ENCODE measurements at regions not wholly inside any gene's neighbourhood (a gene's known extent, or its start where the extent isn't known, plus 50 kb on each side); places are given as distances from the start of the nearest gene placed in this dataset.

DNA sequence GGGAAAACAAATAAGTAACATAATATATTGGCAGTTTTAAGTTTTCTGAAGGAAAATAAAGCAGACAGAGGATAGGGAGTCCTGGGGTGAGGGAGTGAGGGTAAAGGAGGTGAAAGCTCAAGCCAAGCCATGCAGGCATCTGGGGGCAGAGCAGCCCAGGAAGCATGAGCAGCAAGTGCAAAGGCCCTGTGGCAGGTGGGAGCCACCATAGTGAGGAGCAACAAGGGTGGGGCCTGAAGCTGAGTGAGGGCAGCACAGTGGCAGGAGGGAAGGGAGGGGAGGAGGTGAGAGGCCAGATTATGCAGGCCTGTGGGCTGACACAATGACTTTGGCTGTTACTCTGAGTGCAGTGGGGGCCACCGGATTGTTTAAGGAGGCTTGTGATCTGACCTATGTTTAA lies 138.8 kb upstream of the TNR start:
- Mint-ChIP-seq H3K4me1 (ENCODE audit: low read depth) (no peaks in the 10 kb centered on the region; the same call in 1 of the 2 replicates), H3K27me3 (ENCODE audit: insufficient read depth) (peaks cover 1% of the 10 kb centered on the region), H3K36me3 (ENCODE audit: low read depth) (no peaks in the 10 kb centered on the region), H3K4me3 (no peak overlapping the region), H3K9me3 (no peaks in the 10 kb centered on the region), H3K27ac (no peak overlapping the region)
- DNase-seq, result no peak
- TF ChIP-seq, protein P1, sequence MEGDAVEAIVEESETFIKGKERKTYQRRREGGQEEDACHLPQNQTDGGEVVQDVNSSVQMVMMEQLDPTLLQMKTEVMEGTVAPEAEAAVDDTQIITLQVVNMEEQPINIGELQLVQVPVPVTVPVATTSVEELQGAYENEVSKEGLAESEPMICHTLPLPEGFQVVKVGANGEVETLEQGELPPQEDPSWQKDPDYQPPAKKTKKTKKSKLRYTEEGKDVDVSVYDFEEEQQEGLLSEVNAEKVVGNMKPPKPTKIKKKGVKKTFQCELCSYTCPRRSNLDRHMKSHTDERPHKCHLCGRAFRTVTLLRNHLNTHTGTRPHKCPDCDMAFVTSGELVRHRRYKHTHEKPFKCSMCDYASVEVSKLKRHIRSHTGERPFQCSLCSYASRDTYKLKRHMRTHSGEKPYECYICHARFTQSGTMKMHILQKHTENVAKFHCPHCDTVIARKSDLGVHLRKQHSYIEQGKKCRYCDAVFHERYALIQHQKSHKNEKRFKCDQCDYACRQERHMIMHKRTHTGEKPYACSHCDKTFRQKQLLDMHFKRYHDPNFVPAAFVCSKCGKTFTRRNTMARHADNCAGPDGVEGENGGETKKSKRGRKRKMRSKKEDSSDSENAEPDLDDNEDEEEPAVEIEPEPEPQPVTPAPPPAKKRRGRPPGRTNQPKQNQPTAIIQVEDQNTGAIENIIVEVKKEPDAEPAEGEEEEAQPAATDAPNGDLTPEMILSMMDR (IDR thresholded peaks at IDR 0.05), result no peak

DNA sequence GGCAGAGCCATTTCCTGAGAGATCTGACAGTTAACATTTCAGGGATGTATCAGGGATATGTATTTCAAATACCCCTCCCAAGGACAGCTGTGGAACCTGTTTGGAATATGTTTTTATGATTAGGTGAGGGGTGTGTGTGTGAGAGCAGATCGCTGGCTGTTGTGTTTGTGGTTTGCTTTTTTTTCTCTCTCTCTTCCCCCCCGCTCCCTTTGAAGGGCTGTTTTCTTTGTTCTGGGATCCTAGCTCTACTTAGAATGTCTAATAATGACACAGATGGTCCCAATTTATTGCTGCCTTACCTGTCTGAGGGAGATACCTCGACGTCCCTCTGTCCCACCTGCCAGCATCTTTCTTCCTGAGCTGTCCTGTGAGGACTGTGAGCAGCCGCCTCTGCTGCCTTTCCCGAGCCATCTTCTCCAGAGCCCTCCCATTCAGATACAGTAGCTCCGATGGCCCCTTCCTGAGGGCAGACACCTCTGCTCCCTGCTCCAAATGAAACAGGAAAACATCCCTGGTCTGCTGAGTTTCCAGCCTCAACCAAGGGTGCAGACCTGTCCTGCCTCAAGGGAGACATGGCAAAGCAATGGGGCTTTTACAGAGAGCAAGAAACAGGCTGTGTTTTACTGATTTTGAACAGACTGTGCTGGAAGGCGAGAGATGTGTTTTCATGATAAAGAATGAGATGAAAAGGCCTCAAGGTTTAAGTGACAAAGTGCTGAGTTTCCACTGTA lies 138.0 kb upstream of the TNR start:
- no peak overlapping the region for H3K27ac Mint-ChIP-seq
- H3K4me3 Mint-ChIP-seq, result no peak overlapping the region
- no peaks in the 10 kb centered on the region for H3K36me3 Mint-ChIP-seq (ENCODE audit: low read depth)
- peaks cover 1% of the 10 kb centered on the region for H3K27me3 Mint-ChIP-seq (ENCODE audit: insufficient read depth)
- H3K9me3 Mint-ChIP-seq, result no peaks in the 10 kb centered on the region
- TF ChIP-seq, protein P1 (IDR thresholded peaks at IDR 0.05), result no peak
- DNase-seq, result no peak
- no peaks in the 10 kb centered on the region; the same call in 1 of the 2 replicates for H3K4me1 Mint-ChIP-seq (ENCODE audit: low read depth)

DNA sequence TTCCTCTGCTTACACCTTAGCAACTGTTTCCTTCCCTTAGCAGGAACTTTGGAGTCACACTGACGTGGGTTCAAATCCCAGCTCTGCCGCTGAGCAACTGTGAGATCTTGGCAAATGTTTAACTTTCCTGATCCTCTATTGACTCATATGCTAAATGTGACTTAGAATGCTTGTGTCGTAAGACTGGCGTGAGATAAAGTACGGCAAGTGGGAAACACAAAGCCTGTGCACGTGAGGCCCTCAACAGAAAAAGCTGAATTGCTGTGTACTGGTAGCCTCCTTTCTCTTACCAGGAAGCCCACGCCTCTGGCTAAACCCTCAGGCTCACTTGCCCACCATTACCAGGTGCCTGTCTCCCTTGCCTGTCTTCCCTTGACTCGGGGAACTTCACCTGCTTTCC lies 135.4 kb upstream of the TNR start:
- no peak overlapping the region for H3K4me3 Mint-ChIP-seq
- peaks cover 1% of the 10 kb centered on the region for H3K27me3 Mint-ChIP-seq (ENCODE audit: insufficient read depth)
- no peaks in the 10 kb centered on the region for H3K9me3 Mint-ChIP-seq
- TF ChIP-seq, protein P1 (IDR thresholded peaks at IDR 0.05), result no peak
- no peak for DNase-seq
- no peak overlapping the region for H3K27ac Mint-ChIP-seq
- no peaks in the 10 kb centered on the region for H3K4me1 Mint-ChIP-seq (ENCODE audit: low read depth)
- H3K36me3 Mint-ChIP-seq (ENCODE audit: low read depth), result no peaks in the 10 kb centered on the region

DNA sequence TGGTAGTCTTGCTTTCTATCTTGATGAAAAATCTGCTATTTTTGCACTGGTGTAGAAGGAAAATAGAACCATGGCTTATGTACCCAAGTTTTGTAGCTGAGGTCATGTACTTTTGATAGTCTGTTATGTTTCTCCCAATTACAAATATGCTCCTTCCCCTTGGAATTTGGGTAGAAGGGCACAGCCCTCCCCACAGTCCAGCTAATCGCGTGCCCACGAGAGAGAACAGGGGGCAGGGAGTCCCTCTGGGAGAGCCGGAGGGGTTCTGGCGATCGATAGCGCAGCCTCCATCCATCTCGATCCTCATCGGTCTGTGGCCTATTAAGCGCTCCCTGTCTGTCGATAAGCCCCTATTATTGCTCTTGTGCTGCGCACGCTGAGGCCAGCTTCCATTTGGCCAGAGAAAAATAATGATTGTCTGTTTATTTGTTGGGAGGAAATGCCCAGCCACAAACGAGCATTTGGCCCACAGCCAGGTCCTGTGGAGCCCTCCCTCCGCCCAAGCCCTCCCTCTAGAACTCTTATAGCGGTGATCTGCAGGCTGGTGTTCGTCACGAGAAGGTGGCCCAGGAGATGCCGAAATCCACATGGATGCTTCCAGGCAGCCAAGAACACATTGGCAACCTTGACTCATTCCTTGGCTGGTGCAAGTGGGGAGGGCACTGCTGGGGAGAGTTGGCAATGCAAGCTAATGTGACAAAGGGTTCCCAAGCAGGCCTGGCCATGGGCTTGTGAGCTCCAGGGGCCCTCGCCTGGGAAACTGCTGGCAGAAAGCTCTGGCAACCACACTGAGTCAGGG lies 134.7 kb upstream of the TNR start:
- no peaks in the 10 kb centered on the region for H3K9me3 Mint-ChIP-seq
- DNase-seq, result no peak
- H3K27me3 Mint-ChIP-seq (ENCODE audit: insufficient read depth), result peaks cover 1% of the 10 kb centered on the region
- no peak overlapping the region for H3K27ac Mint-ChIP-seq
- TF ChIP-seq, protein P1 (IDR thresholded peaks at IDR 0.05), result no peak
- no peak overlapping the region for H3K4me3 Mint-ChIP-seq
- H3K4me1 Mint-ChIP-seq (ENCODE audit: low read depth), result no peaks in the 10 kb centered on the region
- no peaks in the 10 kb centered on the region for H3K36me3 Mint-ChIP-seq (ENCODE audit: low read depth)

DNA sequence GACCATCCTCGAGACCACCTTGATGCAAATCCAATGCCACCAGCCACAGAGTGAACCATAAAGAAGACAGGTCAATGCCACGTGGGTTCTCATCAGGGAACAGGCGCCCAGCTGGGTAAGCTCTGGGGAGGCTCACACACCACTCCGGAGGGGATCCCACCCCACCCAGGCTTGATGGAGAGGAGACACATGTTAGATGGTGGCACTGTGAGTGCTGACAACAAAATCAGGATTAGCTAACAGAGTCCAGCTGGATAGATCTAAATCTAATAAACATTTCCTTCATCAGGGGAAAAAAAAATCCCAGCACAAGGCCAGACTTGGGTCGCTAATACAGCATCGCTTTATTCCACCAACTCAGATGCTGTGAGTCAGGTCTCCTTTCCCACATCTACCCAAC lies 132.2 kb upstream of the TNR start:
- TF ChIP-seq, protein P1 (IDR thresholded peaks at IDR 0.05), result no peak
- Mint-ChIP-seq H3K9me3 (no peaks in the 10 kb centered on the region), H3K4me1 (ENCODE audit: low read depth) (no peaks in the 10 kb centered on the region), H3K27me3 (ENCODE audit: insufficient read depth) (peaks cover 5% of the 10 kb centered on the region), H3K27ac (no peak overlapping the region), H3K4me3 (no peak overlapping the region), H3K36me3 (ENCODE audit: low read depth) (no peaks in the 10 kb centered on the region)
- no peak for DNase-seq
